HG02610 (cell line): ENCODE measurements at regions not wholly inside any gene's neighbourhood (a gene's known extent, or its start where the extent isn't known, plus 50 kb on each side); places are given as distances from the start of the nearest gene placed in this dataset.

Experiments
- ATAC-seq: cut with Tn5 transposase; IDR thresholded peaks from one replicate; pipeline ENCODE4 v1.9.1; 2021; ENCODE audit warnings: mild to moderate bottlenecking, moderate library complexity; ENCODE audit not compliant: unreplicated experiment

DNA sequence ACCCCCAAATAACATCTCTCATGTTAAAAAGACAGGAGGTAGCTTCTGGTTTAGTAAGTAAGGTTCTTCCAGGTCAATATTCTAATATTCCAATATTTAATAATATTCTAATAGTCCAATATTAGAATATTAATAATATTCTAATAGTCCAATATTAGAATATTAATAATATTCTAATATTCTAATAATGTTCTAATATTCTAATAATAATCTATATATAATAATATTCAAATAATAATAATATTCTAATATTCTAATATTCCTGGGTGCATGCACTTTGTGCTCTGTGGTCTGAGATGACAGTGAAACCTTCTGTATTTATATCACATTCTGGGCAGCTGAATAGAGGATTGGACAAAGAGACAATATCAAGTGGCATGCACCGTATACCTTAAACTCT, 96.1 kb downstream of the PCDH10 start:
- no peak for ATAC-seq
